HG03039 (cell line): ENCODE measurements at regions not wholly inside any gene's neighbourhood (a gene's known extent, or its start where the extent isn't known, plus 50 kb on each side); places are given as distances from the start of the nearest gene placed in this dataset.

Experiments
- ATAC-seq: cut with Tn5 transposase; IDR thresholded peaks from one replicate; pipeline ENCODE4 v1.9.1; 2021; ENCODE audit warnings: mild to moderate bottlenecking, moderate library complexity; ENCODE audit not compliant: unreplicated experiment

- no peak for ATAC-seq
These were observed 532.3 kb upstream of the PSMD7 start for GRCh38 chr16:73764321-73764720.

DNA sequence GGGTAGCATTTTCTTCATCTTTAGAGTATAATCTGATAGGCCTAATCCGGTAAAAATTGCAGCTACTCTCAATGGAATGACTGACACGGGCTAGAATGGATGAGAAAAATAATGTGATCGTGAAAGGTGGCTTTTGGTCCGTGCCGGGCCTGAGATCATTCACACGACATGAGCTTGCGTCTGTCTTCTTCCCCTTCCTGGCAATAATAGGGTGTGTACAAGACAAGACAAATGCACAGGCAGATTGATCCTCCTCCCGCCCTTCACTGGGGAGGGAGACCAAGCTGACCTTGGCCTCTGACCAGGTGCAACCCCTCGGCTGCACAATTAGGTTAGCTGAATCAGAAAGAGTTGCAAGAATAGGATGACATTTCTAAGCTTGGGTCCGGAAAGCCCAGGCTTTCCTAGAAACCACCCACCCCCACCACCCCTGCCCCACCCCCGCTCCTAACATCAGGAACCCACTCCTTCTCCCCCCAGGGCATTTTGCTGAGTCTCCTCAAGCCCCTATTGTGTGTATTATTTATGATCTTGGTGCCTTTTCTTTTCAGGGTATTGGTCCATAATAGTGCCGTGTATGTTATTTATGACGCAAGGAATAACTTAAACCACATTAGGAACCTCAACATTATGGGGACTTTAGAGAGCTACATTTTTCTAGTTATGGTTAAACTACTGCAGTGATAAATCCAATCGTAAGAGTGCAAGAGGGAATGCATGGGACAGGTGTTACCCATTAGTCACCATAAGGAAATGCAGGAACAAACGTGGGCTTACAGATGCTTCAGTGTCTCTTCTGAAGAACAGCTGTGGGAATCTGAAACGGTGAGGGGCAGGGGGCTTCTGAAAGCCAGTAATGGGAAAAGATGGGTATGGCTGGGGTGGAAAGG, 540.1 kb upstream of the PSMD7 start:
- ATAC-seq: no peak

DNA sequence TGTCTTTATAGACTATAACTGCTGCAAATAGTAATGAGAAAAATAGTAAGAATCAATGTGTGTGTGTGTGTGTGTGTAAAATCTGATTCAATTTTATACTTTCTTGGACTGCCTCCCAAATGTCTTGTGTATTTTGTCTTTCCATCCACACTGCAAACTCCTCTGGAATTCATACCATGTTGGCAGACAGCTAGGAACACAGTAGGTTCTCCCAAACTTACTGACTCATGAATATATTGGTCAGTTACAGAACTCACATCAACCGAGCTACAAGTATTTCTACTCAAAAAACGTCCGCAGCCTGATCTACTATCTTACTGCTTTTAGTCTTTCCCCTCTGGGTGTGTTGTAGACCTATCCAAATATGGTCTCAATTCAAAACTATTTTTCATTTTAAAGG, 542.7 kb upstream of the PSMD7 start:
- ATAC-seq: no peak

GRCh38 chr16:73750639-73751038, 546.0 kb upstream of the PSMD7 start:
- ATAC-seq: no peak

DNA sequence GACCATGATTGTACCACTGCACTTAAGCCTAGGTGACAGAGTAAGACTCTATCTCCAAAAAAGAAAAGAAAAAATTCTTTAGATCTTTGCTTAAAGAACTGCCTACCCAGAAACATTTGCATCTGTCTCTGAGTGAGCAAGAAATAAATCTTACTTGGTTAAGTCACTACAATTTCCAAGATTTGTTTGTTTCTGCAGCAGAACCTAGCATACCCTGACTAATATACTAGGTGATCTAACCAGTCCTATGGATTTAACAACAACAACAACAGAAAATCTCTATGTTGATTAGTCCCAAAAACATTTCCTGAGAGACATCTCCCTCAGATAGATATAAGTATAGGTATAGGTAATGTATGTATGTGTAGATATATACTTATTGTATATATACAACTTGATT, 549.3 kb upstream of the PSMD7 start:
- ATAC-seq: no peak

DNA sequence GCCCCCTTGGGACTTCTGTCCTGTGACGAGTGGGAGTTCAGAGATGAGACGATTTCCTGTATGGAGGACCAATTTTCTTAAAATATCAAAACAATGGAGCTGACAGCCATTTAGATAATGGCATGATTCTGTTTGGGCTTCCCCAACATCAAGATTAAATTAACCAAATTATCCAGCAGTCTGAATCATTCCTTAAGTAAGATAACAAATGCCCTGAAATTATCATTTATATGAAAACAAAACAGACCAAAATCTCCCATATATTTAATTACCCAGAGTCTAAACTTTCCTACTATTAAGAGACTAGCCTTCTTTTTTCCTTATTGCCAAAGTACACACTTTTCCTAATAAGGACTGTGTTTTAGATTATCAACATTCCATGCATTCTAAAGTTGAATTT, 550.1 kb upstream of the PSMD7 start:
- no peak for ATAC-seq

- no peak for ATAC-seq
These were observed 552.7 kb upstream of the PSMD7 start for GRCh38 chr16:73743665-73744496.

- ATAC-seq: no peak
These were observed 557.4 kb upstream of the PSMD7 start for GRCh38 chr16:73739049-73739769.

DNA sequence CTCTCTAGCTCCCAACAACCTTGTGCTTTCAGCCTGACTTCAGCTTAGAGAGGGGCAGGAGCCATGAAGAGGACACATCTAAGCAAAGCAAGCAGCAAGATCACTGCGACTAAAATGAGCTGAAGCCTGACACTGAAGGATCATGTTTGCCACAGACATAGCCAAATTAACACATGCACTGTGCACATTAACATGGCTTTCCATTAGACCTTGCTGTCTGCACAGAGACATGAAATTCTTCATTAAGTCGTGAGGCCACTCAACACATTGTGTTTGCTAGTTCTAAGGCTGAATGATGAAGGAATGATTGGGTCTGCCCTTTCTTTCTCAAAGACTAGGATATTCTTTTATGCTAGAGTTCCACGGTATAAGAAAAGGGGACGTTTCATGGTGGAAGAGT, 558.3 kb upstream of the PSMD7 start:
- ATAC-seq: no peak

DNA sequence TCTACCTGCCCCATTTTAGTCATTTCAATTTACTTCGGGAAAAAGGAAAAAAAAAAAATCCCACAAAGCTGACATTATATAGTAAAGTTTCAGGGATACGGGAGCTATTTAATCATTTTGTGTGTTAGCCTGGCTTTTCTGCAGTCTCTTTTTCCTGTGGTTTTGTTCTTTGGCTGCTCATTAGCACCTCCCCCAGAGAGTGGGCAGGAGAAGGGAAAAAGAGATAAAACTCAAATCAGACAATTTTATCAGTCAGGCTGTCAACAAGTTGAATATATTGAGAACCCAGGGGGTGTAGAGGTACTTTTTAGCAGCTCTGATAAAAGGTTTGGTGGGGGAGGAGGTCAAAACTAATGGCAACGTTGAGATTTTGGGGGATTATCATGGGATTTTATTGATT, 559.0 kb upstream of the PSMD7 start:
- no peak for ATAC-seq

DNA sequence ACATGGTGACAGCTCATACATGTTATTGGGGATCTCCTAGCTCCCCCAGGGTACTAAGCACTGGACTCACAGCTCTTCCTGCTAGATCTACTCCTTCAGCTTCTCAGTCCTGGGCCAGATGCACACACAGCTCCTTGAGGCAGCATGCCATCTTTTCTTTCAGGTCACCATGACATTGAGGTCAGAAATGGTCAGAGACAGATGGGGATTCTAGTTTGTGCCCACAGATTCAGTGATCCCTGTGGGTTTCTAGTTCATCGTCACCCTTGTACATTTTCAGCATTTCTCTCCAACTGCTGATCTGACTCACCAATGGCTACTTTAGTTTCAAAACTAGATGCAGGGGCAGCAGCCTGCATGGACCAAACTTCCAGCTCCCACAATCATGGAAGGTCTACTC, 560.7 kb upstream of the PSMD7 start:
- no peak for ATAC-seq

- no peak for ATAC-seq
These were observed 561.6 kb upstream of the PSMD7 start for GRCh38 chr16:73735018-73735417.

DNA sequence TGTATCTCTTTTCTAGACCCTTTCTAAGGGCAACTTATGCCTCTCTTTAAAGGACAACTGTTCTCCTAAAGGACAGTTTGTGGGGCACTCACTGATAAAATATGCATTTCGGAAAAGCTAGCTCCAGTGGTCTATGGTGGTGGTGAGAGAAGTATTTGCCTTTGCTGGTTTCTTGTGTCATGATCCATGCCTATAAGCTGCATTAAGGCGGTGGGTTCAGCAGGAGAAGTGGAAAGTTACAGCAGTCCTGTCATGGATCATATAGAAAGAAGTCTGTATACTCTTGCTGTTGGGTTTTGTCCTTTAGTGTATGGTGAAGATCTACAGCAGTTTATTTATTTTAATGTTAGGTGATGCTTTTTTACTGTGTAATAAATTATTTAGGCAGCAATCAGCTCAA, 563.9 kb upstream of the PSMD7 start:
- no peak for ATAC-seq

GRCh38 chr16:73732143-73732542, 564.5 kb upstream of the PSMD7 start:
- ATAC-seq: no peak

DNA sequence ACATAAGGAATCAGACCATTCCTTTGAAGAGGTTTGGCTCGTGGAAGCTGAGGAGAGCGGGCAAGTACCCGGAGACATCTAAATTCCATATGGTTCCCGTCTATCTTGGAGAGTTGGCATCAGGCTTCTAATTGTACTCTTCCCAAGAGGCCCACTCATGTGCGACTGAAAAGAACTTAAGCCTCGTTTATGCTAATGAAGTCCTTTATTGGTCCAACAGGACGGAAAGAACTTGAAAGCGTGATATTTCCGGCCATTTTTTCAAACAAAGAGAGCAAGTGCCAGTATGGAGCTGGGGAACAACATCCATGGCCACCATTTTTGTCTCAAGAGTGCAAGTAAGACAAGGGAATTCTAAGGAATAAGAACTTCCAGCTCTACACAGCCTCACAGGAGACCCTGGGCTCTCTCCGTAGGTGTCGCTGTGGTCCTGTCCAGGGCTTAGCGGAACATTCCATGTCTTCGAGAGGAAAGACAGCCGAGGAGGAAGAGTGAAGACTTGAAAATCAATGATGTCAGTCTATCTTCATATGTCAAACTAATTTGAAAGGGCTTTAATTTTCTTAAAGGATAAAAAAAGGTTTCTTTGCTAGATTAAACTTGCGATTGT, 566.0 kb upstream of the PSMD7 start:
- ATAC-seq: no peak

DNA sequence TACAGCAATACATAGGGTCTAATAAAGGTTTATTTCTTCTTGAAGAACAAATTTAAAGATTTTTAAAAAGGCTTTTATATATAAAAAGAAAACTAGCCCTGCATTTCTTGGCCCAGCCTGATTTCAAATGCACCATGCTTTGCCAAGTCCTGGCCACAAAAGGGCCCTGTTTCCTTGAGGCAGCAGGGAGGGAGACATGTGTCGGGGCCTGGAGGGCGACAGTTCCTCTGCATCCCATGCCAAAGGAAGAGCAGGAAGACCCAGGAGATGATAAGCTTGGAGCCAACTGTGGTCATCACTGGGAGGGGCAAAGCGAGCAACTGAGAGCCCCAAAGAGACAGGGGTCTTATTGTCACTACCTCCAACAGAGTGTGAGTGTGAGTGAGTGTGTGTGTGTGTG, 571.5 kb upstream of the PSMD7 start:
- no peak for ATAC-seq

GRCh38 chr16:73724503-73724902, 572.1 kb upstream of the PSMD7 start:
- ATAC-seq: no peak

DNA sequence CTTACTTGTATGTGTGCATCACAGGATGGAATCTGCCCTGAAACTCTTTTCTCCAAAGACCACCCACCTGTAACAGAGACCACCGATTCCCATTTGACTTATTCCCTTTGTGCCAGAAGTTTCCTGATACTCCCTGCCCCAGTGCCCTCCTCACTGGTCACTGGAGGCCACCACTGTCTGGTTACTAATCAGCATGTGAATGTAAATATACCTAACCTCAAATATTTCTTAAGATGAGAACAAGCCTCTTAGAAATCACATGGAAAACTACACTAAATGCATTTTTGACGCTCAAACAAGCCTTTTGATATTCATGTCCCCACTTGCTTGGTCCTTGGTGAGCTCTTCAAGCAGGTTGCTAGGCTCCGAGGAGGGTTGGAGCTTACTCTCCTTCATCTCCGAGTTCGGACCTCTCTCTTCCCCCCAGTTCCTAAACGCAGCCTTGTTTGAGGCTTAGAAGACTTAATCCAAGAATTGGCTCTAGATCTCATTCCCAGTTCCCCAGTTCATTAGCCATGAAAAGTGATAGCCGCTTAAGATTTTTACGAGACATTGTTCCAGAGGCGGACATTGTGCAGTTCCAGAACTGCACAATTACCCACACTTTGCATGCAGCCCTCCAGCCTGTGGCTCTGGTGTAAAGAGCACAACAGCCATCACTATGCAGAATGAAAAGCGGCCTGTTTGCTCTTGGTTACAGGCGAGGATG, 579.2 kb upstream of the PSMD7 start:
- ATAC-seq: no peak

DNA sequence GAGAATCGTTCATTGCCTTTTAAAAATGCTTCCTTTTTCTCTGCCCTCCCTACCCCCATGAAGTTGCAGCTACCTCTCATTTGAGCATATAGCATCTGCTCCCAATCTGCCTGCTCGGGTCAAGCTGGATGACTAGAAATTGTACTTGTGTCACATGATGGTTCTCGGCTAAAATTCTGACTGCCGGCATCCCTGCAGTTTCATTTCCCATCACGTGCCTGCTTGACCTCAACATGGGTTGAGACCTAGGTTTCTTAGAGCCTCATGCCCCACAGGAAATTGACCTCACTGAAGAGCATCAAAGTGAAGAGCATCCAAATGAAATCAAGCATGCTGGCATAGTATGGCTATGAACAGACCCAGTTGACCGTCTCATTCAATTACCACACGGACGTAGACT, 581.6 kb upstream of the PSMD7 start:
- ATAC-seq: no peak

DNA sequence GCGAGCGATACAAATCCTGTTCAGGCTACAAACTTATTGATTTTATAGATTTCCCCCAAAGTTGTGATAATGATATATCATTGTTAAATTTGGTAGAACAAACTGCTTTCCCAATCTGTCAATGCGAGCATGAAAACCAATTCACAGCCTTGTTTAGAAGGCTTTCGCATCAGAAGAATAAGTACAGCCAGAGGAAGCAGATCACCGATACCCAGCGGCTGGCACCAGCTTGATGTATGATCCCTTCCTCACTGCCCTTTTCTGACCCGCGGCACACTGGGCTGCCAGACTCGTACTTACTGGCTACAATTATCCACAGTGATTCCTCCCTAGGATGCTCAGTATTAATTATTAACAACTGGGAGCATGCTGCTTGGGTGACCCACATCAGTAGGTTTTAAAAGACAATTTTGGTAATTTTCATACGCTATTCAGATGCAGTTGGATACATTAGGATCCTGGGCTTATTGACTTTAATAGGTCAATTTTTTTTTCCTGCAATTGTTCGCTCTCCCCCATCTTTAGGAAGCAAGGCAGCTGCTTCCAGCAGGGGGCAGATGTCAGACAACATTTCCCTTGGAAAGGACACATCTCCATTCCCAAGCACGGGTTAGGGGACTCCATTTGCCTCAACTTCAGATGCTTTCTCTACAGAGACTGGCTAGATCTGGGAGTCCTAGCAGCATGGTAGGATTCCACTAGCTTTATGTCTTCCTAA, 582.7 kb upstream of the PSMD7 start:
- no peak for ATAC-seq
